Thyroid gland (tissue), 4 donors: ENCODE measurements at regions not wholly inside any gene's neighbourhood (a gene's known extent, or its start where the extent isn't known, plus 50 kb on each side); places are given as distances from the start of the nearest gene placed in this dataset.

Source experiments
- DNase-seq, 2 donors: peaks; one replicate each; pipeline ENCODE4 v3.0.0-alpha.2; 2019
- H3K27ac ChIP-seq, 3 donors: fragments of 200-600 bp; sonication (generic); 1 replicate in 2 of 3; 2 replicates in 1 of 3; pipeline ENCODE4 v1.5.1; 2016 to 2019; ENCODE audit warnings: mild to moderate bottlenecking in 1 of 3, moderate library complexity in 1 of 3
- H3K27me3 ChIP-seq: fragments of 200-600 bp; sonication (generic); one replicate; pipeline ENCODE4 v1.5.1; 2019
- H3K36me3 ChIP-seq, 2 donors: fragments of 200-600 bp; sonication (generic); one replicate each; pipeline ENCODE4 v1.5.1; 2016 to 2019
- H3K4me1 ChIP-seq, 2 donors: fragments of 200-600 bp; sonication (generic); one replicate each; pipeline ENCODE4 v1.5.1; 2017 to 2019
- H3K4me3 ChIP-seq, 3 donors: fragments of 200-600 bp; sonication (generic); replicated peaks in 1 of 3; 1 replicate in 2 of 3; 2 replicates in 1 of 3; pipeline ENCODE4 v1.5.1; 2016; ENCODE audit warnings: mild to moderate bottlenecking in 1 of 3
- H3K9me3 ChIP-seq: fragments of 200-600 bp; sonication (generic); one replicate; pipeline ENCODE4 v1.5.1; 2017
- POLR2A ChIP-seq, 2 donors: fragments of 450-650 bp; IDR thresholded peaks; one replicate each; pipeline ENCODE4 v1.6.1; 2017; ENCODE audit warnings: antibody characterized with exemption in 2 of 2, mild to moderate bottlenecking in 2 of 2, moderate library complexity in 1 of 2
- WGBS, 2 donors: methylation state at CpG; one replicate each; pipeline ENCODE4 v1.1.5; 2017; 5-methylcytosine and 5-hydroxymethylcytosine counted together
- intact Hi-C: fragments of 100-400 bp; cut with DNase I; formaldehyde crosslinking; loops from one replicate; pipeline ENCODE4 v1.15.1; 2023
- TF ChIP-seq, protein P1 (sequence below), 6 experiments: fragments of 200-600 bp in 3 of 6; fragments of 450-650 bp in 3 of 6; sonication (generic) in 3 of 6; IDR thresholded peaks; one replicate each; pipeline ENCODE4 v1.5.1; 2016 to 2019; ENCODE audit warnings: antibody characterized with exemption in 6 of 6, mild to moderate bottlenecking in 2 of 6, inconsistent platforms in 1 of 6, moderate library complexity in 1 of 6

DNA sequence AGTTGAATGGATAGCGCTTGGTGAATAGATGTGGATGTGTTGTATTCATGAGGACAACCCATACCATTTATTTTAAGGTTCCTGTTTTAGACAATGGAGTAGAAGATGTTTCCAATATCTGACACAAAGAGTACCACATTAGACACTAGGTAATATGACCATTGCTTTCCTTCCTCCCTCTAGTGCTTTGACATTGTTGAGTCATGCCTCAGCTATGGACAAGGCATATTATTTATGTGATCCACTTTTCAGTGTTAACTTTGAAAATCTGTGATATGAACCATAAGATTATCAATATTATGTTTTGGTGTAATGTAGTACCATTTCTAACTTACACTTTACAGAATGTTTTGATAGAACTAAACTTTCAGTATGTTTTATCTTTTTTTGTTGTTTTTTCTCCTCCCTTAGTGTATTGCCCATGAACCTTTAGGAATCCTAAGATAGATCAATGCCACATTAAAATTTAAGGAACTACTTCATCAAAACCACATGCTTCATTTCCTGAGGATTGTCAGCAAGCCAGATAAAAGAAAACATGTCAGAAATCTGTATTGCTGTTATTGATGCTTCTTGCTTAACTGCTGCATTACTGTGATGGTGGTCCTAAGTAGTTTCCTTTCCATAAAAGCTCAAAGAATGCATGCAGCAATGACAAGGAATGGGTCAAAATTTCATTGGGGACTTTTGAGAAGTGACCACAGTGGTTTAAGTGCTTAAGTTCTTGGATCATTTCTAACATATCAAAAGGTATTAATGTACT, 105.0 kb downstream of the PCDH7 start:
- Histone ChIP-seq H3K27me3 (no peaks in the 10 kb centered on the region), H3K4me1 (no peaks in the 10 kb centered on the region), H3K9me3 (no peaks in the 10 kb centered on the region), H3K36me3 (no peaks in the 10 kb centered on the region), H3K4me3 (no peak overlapping the region), H3K27ac (no peak overlapping the region)
- no peak for DNase-seq
- TF ChIP-seq POLR2A (IDR thresholded peaks at IDR 0.05): no peak
- intact Hi-C loops: no loop called here
- 90 to 96% methylated on average over 1 of the region's 1 CpG for WGBS, 2 donors

DNA sequence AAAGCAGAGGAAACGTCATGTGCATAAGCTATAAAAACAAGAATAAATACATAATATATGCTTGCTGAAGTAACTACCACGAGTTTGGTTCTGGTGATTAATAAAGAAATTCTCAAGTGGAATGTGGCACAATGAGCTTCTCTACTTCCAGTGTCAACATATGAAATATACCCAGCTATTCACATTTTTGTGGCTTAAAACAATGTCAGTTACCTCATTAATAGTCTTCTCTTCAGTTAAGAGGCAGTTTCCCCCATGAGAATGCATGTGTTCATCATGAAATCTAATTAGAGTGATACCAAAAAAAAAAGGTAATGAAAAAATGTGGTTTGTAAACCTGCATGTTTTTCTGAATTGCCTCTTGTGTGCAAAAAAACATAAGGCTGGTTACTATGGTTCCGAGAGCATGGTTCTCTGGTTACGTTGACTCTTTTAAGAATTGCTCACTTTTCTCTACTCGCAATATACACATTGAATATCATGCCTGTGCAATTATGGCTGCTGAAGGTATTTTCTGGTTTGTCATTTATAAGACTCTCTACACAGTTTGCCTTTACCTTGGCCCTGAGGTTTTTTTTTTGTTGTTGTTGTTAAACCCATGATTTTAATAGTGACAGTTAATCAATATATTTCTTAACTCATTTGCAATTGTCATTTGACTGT, 108.2 kb downstream of the PCDH7 start:
- intact Hi-C loops: no loop called here
- 83 to 93% methylated on average over 5 of the region's 5 CpGs for WGBS, 2 donors
- Histone ChIP-seq H3K36me3 (no peaks in the 10 kb centered on the region), H3K4me1 (no peaks in the 10 kb centered on the region), H3K27ac (no peak overlapping the region), H3K4me3 (no peak overlapping the region), H3K27me3 (no peaks in the 10 kb centered on the region), H3K9me3 (no peaks in the 10 kb centered on the region)
- DNase-seq: no peak
- TF ChIP-seq POLR2A (IDR thresholded peaks at IDR 0.05): no peak
- TF ChIP-seq, protein P1, sequence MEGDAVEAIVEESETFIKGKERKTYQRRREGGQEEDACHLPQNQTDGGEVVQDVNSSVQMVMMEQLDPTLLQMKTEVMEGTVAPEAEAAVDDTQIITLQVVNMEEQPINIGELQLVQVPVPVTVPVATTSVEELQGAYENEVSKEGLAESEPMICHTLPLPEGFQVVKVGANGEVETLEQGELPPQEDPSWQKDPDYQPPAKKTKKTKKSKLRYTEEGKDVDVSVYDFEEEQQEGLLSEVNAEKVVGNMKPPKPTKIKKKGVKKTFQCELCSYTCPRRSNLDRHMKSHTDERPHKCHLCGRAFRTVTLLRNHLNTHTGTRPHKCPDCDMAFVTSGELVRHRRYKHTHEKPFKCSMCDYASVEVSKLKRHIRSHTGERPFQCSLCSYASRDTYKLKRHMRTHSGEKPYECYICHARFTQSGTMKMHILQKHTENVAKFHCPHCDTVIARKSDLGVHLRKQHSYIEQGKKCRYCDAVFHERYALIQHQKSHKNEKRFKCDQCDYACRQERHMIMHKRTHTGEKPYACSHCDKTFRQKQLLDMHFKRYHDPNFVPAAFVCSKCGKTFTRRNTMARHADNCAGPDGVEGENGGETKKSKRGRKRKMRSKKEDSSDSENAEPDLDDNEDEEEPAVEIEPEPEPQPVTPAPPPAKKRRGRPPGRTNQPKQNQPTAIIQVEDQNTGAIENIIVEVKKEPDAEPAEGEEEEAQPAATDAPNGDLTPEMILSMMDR (IDR thresholded peaks at IDR 0.05): no peak

DNA sequence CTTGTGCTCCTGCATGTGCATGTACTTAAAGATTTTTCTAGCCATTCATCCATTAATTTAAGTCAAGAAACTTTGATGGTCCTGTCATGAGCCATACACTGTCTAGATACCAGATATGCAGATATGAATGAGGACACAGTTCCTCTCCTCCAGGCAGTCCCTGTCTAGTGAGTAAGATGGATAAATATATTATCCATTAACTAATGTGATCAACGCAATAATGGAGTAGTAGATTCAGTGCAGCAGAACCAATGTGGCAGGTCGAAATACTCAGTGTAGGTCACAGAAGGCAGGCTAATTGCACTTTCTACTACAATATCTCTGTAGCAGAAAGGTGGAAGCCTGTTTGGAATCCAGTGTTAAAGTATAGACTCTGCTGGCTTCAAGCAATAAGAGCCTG, 112.5 kb downstream of the PCDH7 start:
- WGBS, 2 donors: 87 to 89% methylated on average over 2 of the region's 2 CpGs
- Histone ChIP-seq H3K4me1 (no peaks in the 10 kb centered on the region), H3K27ac (no peak overlapping the region), H3K4me3 (no peak overlapping the region), H3K36me3 (no peaks in the 10 kb centered on the region), H3K9me3 (no peaks in the 10 kb centered on the region), H3K27me3 (no peaks in the 10 kb centered on the region)
- no peak for DNase-seq
- intact Hi-C loops: no loop called here
- TF ChIP-seq, protein P1 (IDR thresholded peaks at IDR 0.05): no peak
- no peak for TF ChIP-seq POLR2A (IDR thresholded peaks at IDR 0.05)

DNA sequence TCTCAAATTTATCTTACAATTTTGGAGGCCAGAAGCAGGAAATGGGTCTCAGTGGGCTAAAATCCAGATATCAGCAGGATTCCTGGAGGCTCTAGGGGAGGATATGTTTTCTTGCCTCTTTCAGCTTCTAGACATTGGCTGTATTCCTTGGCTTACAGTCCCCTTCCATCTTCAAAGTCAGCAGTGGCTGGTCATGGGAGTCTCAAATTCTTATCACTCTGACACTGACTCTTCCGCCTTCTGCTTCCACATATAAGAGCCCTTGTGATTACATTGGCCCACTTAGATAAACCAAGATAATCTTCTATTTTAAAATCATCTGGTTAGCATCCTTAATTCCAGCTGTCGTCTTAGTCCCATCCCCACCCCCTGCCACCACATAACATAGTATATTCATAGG, 113.0 kb downstream of the PCDH7 start:
- WGBS, 2 donors: 56 to 94% methylated on average over 2 of the region's 2 CpGs
- intact Hi-C loops: no loop called here

DNA sequence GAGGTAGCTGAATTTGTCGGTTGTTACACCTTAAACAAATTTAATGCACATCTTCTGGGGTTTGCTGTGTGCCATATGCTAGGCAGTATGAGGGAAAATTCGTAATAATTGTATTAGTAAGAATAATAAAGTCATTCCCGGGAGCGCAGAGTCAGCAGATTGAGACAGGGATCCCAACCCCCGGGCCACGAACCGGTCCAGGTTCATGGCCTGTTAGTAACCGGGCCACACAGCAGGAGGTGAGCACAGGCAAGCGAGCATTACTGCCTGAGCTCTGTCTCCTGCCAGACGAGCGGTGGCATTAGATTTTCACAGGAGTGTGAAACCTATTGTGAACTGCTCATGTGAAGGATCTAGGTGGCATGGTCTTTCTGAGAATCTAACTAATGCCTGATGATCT, 114.9 kb downstream of the PCDH7 start:
- Histone ChIP-seq H3K27me3 (no peaks in the 10 kb centered on the region), H3K36me3 (no peaks in the 10 kb centered on the region), H3K27ac (no peak overlapping the region), H3K9me3 (no peaks in the 10 kb centered on the region), H3K4me1 (no peaks in the 10 kb centered on the region), H3K4me3 (no peak overlapping the region)
- no peak for DNase-seq
- TF ChIP-seq, protein P1 (IDR thresholded peaks at IDR 0.05): no peak
- TF ChIP-seq POLR2A (IDR thresholded peaks at IDR 0.05): no peak
- intact Hi-C loops: no loop called here
- 86 to 95% methylated on average over 11 of the region's 11 CpGs for WGBS, 2 donors

More for the DNA sequence above, 113.0 kb downstream of the PCDH7 start:
- no peaks in the 10 kb centered on the region for H3K9me3 ChIP-seq
- no peak for TF ChIP-seq POLR2A (IDR thresholded peaks at IDR 0.05)
- TF ChIP-seq, protein P1 (IDR thresholded peaks at IDR 0.05): no peak
- H3K27me3 ChIP-seq: no peaks in the 10 kb centered on the region
- DNase-seq: no peak
- no peaks in the 10 kb centered on the region for H3K4me1 ChIP-seq
- H3K27ac ChIP-seq: no peak overlapping the region
- H3K36me3 ChIP-seq: no peaks in the 10 kb centered on the region
- H3K4me3 ChIP-seq: no peak overlapping the region
